ENCODE measurements at regions not wholly inside any gene's neighbourhood (a gene's known extent, or its start where the extent isn't known, plus 50 kb on each side); places are given as distances from the start of the nearest gene placed in this dataset.

DNA sequence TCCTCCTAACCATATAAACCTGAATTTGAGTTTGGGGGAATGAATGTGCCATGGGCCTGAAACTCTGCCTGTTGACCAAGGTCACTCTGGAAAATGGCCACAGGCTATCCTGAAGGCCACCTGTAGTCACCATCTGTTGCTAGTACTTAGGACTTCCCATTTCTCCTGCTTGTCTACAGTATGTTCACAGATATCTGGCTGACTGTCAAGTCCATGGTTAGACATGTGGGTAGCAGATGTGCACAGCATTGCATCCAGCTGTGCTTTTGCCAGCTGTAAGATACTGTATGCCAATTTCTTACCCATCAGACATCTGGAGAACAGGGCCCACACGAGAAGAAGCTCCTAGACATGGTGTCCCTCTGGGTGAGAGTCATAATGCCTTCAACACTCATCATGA is 475.4 kb downstream of the INSC start:
- no peak for DNase-seq
- in situ Hi-C loops (cut with HindIII; ENCODE audit: low pct_ligation_motif_present, low pct_unique_long_range_greater_than_20kb, low sequenced_read_pairs): no loop called here

- DNase-seq: no peak
- in situ Hi-C loops (cut with HindIII; ENCODE audit: low pct_ligation_motif_present, low pct_unique_long_range_greater_than_20kb, low sequenced_read_pairs): no loop called here
These were observed 476.4 kb downstream of the INSC start for GRCh38 chr11:15591112-15591537.

- in situ Hi-C loops (cut with HindIII; ENCODE audit: low pct_ligation_motif_present, low pct_unique_long_range_greater_than_20kb, low sequenced_read_pairs): no loop called here
- DNase-seq: no peak
These were observed 479.9 kb downstream of the INSC start for GRCh38 chr11:15594607-15595006.

DNA sequence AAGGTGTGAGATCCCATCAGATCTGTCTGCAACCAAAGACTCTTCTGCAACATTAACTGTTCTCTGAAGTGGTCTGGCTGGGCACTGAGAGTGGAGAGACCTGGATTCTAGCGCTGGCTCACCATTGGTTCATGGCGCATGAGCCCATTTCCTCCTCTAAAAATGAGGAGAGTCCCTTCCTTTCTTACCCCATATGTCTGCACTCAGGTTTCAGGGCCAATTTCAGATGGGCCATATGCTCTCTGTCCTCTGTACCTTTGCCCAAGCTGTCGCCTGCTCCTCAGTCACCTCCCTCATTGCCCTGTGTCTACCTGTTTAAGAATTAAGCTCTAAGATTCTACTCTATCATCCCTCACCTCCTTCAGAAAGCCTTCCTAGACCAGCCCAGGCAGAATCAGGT is 484.7 kb downstream of the INSC start:
- DNase-seq: no peak
- in situ Hi-C loops (cut with HindIII; ENCODE audit: low pct_ligation_motif_present, low pct_unique_long_range_greater_than_20kb, low sequenced_read_pairs): no loop called here

GRCh38 chr11:15602047-15602446 is 487.3 kb downstream of the INSC start:
- in situ Hi-C loops (cut with HindIII; ENCODE audit: low pct_ligation_motif_present, low pct_unique_long_range_greater_than_20kb, low sequenced_read_pairs): no loop called here
- no peak for DNase-seq

GRCh38 chr11:15602785-15603567 is 488.3 kb downstream of the INSC start:
- in situ Hi-C loops (cut with HindIII; ENCODE audit: low pct_ligation_motif_present, low pct_unique_long_range_greater_than_20kb, low sequenced_read_pairs): no loop called here
- no peak for DNase-seq

DNA sequence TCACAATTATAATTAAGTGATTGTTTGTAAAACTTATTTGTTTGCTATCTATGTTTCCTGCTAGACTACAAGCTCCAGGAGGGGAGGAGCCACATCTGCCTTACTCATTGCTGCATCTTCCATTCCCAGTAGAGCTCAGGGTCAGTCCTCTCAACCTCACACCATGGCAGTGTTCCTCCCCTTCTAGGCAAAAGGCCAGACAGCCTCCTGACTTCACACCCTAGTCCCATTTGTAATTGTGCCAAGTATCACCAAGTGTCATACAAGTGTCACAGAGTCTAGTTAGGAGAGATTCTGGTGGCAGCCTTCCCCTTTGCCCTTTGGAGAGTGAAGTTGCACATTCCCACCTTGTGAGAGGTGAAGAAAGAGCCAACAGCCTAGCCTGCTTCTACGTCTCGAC is 490.4 kb downstream of the INSC start:
- no peak for DNase-seq
- in situ Hi-C loops (cut with HindIII; ENCODE audit: low pct_ligation_motif_present, low pct_unique_long_range_greater_than_20kb, low sequenced_read_pairs): no loop called here

GRCh38 chr11:15607361-15608036 is 492.8 kb downstream of the INSC start:
- DNase-seq: no peak
- in situ Hi-C loops (cut with HindIII; ENCODE audit: low pct_ligation_motif_present, low pct_unique_long_range_greater_than_20kb, low sequenced_read_pairs): no loop called here

DNA sequence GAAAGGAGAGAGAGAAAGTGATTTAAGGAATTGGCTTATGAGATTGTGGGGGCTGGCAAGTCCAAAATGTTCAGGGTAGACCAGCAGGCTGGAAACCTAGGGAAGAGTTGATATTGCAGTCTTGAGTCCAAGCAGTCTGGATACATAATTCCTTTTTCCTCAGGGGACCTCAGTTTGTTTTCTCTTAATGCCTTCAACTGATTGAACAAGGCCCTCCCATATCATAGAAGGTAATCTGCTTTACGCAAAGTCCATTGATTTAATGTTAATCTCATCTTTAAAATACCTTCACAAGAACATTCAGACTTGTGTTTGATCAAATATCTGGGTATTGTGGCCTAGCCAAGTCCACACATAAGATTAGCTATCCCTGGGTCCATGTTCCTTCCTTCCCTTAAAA is 494.7 kb downstream of the INSC start:
- no peak for DNase-seq
- in situ Hi-C loops (cut with HindIII; ENCODE audit: low pct_ligation_motif_present, low pct_unique_long_range_greater_than_20kb, low sequenced_read_pairs): no loop called here

GRCh38 chr11:15610881-15611280 is 496.2 kb downstream of the INSC start:
- no peak for DNase-seq
- in situ Hi-C loops (cut with HindIII; ENCODE audit: low pct_ligation_motif_present, low pct_unique_long_range_greater_than_20kb, low sequenced_read_pairs): no loop called here

- no peak for DNase-seq
- in situ Hi-C loops (cut with HindIII; ENCODE audit: low pct_ligation_motif_present, low pct_unique_long_range_greater_than_20kb, low sequenced_read_pairs): no loop called here
These were observed 498.5 kb downstream of the INSC start for GRCh38 chr11:15613251-15613650.

DNA sequence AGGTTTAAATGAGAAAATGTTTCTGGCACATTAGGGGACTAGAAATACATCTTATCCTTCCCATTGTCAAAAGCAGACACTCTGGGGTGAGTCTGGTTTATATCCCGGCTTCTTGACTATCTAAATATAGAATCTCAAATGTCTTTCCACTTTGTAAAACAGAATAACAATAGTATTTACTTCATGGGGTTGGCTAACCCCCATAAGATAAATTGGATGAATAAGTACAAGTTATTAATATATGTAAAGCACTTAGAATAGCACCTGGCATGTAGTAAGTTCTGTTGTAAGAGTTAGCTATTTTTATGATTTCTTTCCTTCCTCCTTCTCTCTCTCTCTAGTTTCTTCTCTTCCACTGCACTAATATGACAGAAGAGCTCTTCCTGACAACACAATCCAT is 499.1 kb downstream of the INSC start:
- in situ Hi-C loops (cut with HindIII; ENCODE audit: low pct_ligation_motif_present, low pct_unique_long_range_greater_than_20kb, low sequenced_read_pairs): no loop called here
- no peak for DNase-seq

- DNase-seq: no peak
- in situ Hi-C loops (cut with HindIII; ENCODE audit: low pct_ligation_motif_present, low pct_unique_long_range_greater_than_20kb, low sequenced_read_pairs): no loop called here
These were observed 500.8 kb downstream of the INSC start for GRCh38 chr11:15615398-15616096.

DNA sequence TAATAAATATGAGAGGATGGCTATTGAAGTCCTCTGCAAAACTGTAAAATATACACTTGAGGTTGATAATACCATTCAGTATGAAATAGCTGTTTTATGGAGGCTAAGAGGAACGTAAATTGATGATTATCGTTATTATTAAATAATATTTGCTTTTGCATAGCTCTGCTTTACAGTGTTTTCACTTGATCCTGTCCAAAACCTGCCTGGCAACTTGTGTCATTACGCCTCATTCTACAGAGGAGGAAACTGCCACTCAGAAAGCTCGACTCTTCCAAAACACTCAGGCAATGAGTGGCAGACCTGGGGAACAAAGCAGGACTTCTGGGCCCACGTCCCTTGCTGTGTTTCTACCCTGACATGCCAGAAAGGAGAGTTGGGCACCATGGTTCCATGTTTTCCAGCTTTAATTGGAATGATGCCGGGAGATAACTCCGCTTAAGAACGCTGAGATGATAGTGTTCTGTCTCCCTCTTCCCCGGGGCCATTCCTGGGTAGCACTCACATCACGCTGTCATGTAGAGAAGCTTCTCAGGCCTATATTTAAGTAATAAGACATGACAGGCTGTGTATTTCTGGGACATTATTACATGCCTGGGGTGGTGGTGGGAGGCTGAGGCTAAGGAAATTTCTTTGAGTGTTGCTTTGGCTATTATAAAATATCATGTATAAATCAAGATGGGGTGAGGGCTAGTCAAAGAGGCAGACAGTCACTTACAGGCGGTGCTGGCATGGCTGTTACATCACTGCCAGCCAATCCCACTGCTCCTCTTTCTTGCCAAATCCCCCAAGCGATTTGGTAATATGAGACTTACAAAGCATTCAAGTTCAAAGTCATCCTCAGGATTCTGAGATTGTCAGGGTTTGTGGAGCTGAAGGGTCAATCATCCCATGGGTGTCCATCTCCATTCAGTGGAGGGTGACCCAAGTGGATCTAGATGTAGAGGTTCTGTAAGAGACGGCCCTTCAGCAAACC is 501.7 kb downstream of the INSC start:
- no peak for DNase-seq
- in situ Hi-C loops (cut with HindIII; ENCODE audit: low pct_ligation_motif_present, low pct_unique_long_range_greater_than_20kb, low sequenced_read_pairs): no loop called here

DNA sequence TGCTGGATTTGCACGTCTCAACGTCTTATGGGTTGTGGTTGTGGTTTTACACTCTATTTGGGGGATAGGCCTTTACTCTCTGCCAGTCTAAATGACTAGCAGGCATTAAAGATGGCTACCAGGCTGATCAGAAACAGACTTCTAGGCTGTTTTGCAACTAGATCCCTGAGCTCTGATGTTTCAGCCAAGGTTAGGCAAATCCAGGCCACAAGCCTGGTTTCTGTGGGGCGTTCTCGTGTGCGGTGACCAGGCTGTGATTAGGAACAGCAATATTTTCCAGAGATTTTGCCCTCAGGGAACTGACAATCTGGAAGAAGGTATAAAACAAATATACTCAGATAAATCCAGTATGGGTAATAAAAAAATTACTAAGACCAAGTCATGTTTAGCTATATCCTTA is 502.4 kb downstream of the INSC start:
- in situ Hi-C loops (cut with HindIII; ENCODE audit: low pct_ligation_motif_present, low pct_unique_long_range_greater_than_20kb, low sequenced_read_pairs): no loop called here
- no peak for DNase-seq

- in situ Hi-C loops (cut with HindIII; ENCODE audit: low pct_ligation_motif_present, low pct_unique_long_range_greater_than_20kb, low sequenced_read_pairs): no loop called here
- no peak for DNase-seq
These were observed 503.9 kb downstream of the INSC start for GRCh38 chr11:15618583-15619032.

DNA sequence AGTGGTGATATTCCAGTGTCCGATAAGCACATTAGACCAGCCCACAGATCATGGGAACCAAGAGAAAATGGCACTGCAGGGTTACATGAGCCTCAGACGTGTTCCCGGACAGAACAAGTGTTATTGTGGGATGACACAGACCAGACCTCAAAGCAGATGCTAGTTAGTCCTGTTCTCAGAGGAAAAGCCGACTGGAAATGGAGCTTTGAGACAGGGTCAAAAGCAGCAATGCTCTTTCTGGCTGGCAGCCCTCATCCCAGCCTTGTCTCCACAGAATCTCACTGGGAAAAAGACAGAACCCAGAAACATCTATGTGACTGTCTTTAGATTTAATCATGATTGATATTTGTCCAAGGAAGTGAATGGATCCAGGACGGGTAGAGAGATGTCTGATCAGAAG is 506.8 kb downstream of the INSC start:
- in situ Hi-C loops (cut with HindIII; ENCODE audit: low pct_ligation_motif_present, low pct_unique_long_range_greater_than_20kb, low sequenced_read_pairs): no loop called here

GRCh38 chr11:15622231-15622890 is 507.6 kb downstream of the INSC start:
- no peak for DNase-seq
- in situ Hi-C loops (cut with HindIII; ENCODE audit: low pct_ligation_motif_present, low pct_unique_long_range_greater_than_20kb, low sequenced_read_pairs): no loop called here

More for the DNA sequence above, 506.8 kb downstream of the INSC start:
- DNase-seq: no peak

All from ACHN (cell line).